ENCODE measurements at regions not wholly inside any gene's neighbourhood (a gene's known extent, or its start where the extent isn't known, plus 50 kb on each side); places are given as distances from the start of the nearest gene placed in this dataset.

GRCh38 chr12:46893434-46893833 lies 67.6 kb upstream of the SLC38A4 start:
- DNase-seq (ENCODE audit: low read depth), result no peak
- H3K4me3 ChIP-seq (ENCODE audit: low read length), result no peak overlapping the region
- TF ChIP-seq, protein P1, sequence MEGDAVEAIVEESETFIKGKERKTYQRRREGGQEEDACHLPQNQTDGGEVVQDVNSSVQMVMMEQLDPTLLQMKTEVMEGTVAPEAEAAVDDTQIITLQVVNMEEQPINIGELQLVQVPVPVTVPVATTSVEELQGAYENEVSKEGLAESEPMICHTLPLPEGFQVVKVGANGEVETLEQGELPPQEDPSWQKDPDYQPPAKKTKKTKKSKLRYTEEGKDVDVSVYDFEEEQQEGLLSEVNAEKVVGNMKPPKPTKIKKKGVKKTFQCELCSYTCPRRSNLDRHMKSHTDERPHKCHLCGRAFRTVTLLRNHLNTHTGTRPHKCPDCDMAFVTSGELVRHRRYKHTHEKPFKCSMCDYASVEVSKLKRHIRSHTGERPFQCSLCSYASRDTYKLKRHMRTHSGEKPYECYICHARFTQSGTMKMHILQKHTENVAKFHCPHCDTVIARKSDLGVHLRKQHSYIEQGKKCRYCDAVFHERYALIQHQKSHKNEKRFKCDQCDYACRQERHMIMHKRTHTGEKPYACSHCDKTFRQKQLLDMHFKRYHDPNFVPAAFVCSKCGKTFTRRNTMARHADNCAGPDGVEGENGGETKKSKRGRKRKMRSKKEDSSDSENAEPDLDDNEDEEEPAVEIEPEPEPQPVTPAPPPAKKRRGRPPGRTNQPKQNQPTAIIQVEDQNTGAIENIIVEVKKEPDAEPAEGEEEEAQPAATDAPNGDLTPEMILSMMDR (IDR thresholded peaks at IDR 0.05; ENCODE audit: insufficient read depth, low read depth, low read length, missing control alignments), result no peak

- no peak overlapping the region for H3K4me3 ChIP-seq (ENCODE audit: low read length)
- DNase-seq (ENCODE audit: low read depth), result peak; percentile 37
- TF ChIP-seq, protein P1 (IDR thresholded peaks at IDR 0.05; ENCODE audit: insufficient read depth, low read depth, low read length, missing control alignments), result no peak
These were observed 69.9 kb upstream of the SLC38A4 start for GRCh38 chr12:46895726-46896125.

- H3K4me3 ChIP-seq (ENCODE audit: low read length), result no peak overlapping the region
- TF ChIP-seq, protein P1 (IDR thresholded peaks at IDR 0.05; ENCODE audit: insufficient read depth, low read depth, low read length, missing control alignments), result no peak
- DNase-seq (ENCODE audit: low read depth), result no peak
These were observed 70.9 kb upstream of the SLC38A4 start for GRCh38 chr12:46896680-46897079.

GRCh38 chr12:46898152-46898931 lies 72.5 kb upstream of the SLC38A4 start:
- no peak for DNase-seq (ENCODE audit: low read depth)
- TF ChIP-seq, protein P1 (IDR thresholded peaks at IDR 0.05; ENCODE audit: insufficient read depth, low read depth, low read length, missing control alignments), result no peak
- H3K4me3 ChIP-seq (ENCODE audit: low read length), result no peak overlapping the region

GRCh38 chr12:46898989-46899388 lies 73.2 kb upstream of the SLC38A4 start:
- TF ChIP-seq, protein P1 (IDR thresholded peaks at IDR 0.05; ENCODE audit: insufficient read depth, low read depth, low read length, missing control alignments), result no peak
- no peak overlapping the region for H3K4me3 ChIP-seq (ENCODE audit: low read length)
- DNase-seq (ENCODE audit: low read depth), result no peak

DNA sequence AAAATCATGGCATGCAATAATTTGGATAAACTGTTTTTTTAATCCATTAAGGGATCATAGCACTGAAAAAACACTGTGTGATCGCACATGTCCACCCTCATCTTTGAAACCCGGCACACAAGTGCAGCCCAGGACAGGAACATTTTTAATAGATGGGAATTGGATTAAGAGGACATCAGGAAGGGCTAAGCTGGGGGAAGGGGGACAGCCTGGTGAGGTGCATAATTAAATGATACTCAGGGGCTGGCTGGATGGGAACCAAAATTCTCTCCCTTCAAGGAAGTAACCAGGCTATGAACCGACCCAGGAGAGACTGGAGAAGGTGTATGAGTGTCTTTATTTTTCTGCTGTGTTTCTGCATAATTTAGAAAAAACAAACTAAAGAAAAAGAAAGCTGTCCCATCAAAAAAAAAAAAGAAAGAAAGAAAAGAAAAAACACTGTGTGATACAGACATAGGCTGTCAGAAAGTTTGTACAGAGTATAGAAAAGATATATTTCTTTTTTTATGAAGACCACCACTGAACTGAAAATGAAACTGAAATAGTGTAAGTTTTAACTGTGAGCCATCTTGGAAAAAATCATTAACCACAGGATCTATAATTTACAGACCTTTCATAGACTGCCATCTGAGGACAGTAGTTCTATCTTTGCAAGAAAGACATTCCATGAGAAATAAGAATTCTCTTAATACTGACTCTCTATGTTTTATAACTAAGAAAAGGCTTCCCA lies 75.1 kb upstream of the SLC38A4 start:
- no peak overlapping the region for H3K4me3 ChIP-seq (ENCODE audit: low read length)
- TF ChIP-seq, protein P1 (IDR thresholded peaks at IDR 0.05; ENCODE audit: insufficient read depth, low read depth, low read length, missing control alignments), result no peak
- no peak for DNase-seq (ENCODE audit: low read depth)

Data from epithelial cell of esophagus (primary cell).